ENCODE measurements at regions not wholly inside any gene's neighbourhood (a gene's known extent, or its start where the extent isn't known, plus 50 kb on each side); places are given as distances from the start of the nearest gene placed in this dataset.

DNA sequence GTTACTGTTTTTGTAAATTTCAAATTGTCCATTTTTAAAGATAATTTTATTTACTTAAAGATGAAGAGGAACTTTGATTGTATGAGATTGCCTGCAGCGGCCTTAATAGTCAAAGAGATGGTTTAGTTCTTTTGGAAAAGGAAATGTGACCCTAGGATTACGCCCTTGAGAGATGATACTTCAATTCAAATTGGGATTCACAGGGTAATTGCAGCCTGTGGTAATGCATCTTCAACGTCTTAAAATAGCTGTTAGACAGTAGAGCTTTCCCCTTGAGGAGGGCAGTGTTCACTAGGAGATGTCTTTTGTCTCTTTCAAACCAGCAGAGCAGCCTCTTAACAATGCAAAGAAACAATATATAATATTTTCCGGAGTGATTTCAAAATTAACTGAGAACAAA lies 127.1 kb downstream of the TAF11L14 start:
- DNase-seq (ENCODE audit: low spot score), result no peak

DNA sequence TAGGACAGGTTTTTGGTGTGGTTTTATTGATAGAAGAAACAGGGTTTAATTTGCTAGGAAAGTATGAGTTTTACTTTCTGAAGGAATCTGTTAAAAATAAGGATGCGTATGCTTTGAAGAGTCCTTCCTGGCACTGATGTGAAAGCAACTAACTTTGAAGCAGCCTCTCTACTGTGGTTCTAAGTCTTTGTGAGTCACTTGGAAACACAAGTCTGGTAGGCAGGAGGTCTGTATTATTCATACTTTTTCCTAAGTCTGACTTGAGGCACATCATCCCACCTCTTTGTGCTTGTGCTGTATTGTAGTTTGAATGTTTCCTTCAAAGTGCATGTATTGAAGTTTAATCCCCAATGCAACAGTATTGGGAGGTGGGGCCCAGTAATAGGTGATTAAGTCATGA lies 129.0 kb downstream of the TAF11L14 start:
- DNase-seq (ENCODE audit: low spot score), result no peak

DNA sequence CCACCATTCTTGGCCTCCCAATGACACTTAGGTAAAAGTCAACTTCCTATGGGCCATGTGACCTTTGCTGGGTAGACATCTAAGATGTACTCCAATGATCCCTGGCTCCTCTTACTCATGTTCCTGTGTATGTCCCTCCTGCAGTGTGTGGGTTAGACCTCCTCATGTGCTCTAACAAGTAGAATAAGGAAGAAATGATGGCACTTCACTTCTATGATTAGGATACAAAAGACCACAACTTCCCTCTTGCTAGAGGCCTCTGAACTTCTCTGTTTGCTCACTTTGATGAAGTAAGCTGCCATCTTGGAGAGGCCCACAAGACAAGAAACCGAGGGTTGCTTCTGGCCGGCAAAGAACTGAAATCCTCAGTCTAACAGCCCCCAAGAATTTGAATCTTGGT lies 131.8 kb downstream of the TAF11L14 start:
- no peak for DNase-seq (ENCODE audit: low spot score)

DNA sequence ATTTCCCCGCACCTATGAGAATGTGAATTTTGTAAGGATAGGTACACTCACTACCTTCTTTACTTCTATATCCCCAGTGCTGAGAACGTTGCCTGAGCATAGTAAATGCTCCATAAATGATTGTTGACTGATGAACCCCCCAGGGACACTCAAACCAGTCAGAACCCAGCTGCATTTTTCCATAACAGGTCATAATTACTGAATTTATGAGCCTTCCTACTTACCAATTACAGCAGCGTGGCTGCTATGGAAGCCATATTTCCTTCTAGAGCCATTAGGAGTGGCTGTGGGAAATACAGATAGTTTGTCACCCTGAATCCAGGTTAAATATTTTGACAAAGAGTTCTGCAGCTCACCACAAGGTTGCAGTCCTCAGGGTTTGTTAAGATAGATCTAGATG lies 135.0 kb downstream of the TAF11L14 start:
- DNase-seq (ENCODE audit: low spot score), result no peak

DNA sequence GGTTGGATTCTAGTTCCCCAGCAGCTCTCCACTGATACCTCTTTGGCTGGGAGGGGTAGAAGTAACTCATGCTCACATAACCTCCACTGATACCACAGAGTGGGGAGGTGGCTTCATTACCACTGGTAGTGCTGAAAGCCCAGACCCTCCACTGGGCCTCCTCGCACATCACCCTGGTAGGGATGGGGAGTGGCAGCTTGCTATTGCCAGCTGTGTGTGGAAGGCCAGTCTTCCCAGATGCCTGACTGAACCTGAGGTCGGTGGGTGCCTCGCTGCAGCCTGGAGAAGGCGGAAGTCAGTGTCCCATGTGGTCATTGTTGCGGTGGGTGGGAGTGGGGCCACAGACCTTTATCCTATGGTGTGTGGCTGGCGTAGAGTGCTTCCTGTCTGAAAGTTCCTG lies 138.0 kb downstream of the TAF11L14 start:
- DNase-seq (ENCODE audit: low spot score), result no peak

DNA sequence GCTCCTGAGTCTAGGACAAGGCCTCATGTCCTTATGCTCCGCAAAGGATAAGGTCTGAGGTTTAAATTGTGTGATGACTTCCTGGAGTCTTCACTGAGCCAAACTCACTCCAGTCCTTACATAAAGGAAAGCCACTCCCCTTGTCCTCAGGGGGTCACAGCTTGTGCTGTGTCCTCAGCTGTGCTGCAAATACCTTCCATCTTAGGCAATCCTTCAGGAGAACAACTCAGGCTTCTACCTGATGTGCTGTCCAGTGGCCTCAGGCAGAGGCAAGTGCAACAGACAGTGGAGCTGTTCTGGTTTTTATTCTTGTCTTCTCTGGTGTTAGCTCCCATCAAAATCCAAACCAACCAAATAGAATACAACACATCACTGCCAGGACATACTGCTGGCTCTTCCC lies 151.5 kb downstream of the TAF11L14 start:
- no peak for DNase-seq (ENCODE audit: low spot score)

DNA sequence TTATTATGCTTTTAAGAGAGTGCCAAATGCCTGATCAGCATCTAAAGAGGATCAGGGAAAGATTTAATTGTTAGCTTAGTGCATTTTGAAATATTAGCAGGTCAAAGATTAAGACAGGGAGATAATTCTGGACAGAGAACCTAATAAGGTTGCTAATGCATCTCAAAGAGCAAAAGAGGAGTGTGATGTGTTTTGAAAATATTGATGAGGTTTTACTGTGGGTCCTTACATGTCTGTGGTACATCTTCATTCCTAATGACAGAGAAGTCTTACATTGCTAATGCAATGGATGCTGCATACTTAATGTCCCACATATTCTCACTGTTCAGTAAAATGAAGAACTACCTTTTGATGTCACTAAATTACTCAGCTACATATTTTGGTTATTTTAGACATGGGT lies 154.1 kb downstream of the TAF11L14 start:
- no peak for DNase-seq (ENCODE audit: low spot score)

DNA sequence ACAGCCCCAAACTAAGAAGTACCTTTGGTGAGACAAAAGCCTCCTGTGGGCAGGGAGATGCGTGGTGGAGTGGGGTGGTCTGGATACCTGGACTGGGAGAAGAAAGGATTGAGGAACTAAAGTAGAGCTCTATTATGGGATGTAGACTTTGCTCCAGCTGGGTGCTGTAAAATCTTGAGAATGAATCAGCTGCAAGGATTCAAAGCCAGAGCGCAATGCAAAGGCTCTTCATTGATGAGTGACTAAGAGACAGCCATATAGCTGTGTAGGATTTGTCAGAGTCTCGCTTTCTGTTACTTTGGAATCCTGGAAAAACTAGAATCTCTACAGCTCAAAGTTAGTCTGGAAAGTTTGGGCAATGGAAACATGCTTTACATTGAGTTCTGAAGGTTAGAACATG lies 159.9 kb downstream of the TAF11L14 start:
- DNase-seq (ENCODE audit: low spot score), result no peak

DNA sequence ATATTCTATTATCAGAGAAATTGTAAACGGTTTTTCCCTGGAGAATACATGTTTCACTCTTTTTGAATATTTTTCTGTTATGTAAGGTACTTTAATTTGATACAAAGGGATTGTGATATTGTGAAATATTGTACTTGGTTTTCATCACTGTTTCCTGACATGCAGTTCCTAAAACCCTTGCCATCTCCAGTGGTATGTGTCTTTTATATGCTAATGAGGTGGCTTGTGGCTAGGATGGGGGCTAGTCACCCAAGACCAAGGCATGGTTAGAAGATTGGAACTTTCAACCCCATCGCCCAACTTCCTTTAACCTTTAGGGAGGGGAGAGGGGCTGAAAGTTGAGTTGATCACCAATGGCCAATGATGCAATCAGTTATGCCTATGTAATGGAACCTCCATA lies 160.6 kb downstream of the TAF11L14 start:
- no peak for DNase-seq (ENCODE audit: low spot score)

DNA sequence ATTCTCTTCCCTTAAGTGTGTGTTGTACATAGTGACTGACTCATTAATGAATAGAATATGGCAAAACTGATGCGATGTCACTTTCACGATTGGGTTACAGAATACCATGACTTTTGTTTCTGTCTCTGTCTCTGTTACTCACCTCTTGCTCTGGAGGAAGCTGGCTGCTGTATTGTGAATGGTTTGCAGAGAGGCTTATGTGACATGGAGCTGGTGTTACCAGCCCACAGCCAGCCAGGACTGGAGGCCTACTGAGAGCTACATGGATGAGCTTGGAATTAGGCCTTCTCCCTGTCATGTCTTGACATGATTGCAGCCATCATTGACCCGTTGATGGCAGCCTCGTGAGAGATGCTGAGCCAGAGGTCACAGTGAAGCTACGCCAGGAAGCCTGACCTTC lies 161.9 kb downstream of the TAF11L14 start:
- no peak for DNase-seq (ENCODE audit: low spot score)

DNA sequence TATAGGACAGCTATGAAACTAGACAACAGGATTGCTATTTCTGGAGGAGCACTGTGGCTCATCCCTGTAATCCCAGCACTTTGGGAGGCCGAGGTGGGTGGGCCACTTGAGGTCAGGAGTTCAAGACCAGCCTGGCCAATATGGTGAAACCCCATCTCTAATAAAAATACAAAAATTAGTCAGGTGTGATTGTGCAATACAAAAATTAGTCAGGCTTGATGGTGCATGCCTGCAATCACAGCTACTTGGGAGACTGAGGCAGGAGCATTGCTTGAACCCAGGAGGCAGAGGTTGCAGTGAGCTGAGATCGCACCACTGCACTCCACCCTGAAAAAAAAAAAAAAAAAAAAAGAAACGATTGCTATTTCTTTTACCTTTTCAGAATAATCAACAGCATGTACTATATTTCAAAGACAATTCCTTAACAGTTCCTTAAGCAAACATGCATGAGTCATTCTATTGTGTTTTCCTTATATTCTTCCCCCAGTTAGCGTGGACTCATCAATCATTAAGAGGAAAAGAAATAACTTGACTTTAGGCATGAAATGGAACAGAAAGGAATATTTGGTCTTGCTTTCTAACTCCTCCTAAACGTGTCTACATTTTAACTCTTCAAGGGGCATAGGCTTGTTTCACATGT lies 162.6 kb downstream of the TAF11L14 start:
- no peak for DNase-seq (ENCODE audit: low spot score)

DNA sequence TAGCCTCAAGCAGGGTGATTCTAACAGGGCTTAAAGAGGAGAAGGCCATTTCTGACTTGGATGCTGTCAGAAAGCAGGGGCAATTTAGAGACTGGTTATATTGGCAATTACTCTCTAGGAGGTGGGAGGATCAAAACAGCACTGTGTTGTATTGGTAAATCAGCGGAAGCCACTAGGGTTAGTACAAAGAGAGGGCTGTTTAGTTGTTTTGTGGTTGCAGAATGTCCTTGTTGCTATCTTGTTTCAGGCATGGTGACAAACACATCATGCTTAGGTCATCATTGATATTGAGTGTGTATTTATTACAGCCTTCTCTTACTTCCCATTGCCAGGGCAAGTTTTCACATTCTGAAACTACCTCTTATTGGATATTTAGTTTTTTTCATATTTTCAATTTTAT lies 165.3 kb downstream of the TAF11L14 start:
- DNase-seq (ENCODE audit: low spot score), result no peak

DNA sequence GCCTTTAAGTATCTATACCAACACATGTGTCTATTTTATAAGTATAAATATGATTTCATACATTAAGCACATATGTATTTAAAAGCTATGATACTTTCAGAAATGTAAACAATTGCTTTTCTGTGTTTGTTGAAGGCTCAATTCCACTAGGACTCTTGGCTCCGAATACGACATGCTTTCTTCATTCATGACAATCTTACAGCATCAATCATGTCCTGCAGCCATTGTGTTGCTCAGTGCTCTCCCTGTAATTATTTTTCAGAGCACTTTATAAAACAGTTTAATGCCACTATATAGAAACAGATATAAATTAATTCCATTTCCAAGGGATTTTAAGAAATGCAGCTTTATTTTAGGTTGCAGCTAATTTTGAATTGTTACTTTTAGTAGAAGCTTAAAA lies 167.3 kb downstream of the TAF11L14 start:
- DNase-seq (ENCODE audit: low spot score), result no peak

DNA sequence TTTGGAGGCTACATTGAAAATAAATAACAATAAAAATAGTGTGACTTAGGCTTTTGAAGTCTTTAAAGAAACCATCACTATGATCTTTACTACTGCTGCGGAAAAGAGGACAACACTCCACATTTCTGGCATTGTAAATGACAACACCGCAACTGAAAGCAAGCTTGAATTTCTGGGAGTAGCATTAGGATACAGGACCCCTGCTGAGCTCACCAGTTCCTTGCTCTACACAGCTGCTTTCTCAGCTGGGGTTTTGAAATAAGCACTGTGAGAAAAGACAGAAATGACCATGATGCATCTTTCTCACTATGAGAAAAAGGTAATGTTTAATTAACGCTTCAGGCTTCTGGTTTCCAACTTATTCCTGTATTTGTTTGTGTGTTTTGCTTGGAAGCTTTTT lies 168.0 kb downstream of the TAF11L14 start:
- DNase-seq (ENCODE audit: low spot score), result no peak

DNA sequence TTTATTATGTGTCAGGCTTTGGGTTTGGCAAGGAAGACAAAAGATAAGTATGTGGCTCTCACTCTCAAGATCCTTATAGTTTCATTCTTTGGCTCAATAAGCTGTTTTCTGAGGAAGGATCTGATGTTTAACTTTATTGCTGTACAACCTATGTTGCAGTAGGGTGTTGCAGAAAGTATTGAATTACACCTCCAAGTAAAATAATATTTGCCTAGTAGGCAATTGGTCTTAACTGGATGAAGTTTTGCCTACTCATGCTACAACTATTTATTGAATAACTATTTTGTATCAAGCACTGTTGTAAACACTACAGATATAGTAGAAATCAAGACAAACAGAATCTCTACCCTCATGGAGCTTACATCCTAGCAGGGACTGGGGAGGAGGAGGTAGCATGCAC lies 169.7 kb downstream of the TAF11L14 start:
- no peak for DNase-seq (ENCODE audit: low spot score)

DNA sequence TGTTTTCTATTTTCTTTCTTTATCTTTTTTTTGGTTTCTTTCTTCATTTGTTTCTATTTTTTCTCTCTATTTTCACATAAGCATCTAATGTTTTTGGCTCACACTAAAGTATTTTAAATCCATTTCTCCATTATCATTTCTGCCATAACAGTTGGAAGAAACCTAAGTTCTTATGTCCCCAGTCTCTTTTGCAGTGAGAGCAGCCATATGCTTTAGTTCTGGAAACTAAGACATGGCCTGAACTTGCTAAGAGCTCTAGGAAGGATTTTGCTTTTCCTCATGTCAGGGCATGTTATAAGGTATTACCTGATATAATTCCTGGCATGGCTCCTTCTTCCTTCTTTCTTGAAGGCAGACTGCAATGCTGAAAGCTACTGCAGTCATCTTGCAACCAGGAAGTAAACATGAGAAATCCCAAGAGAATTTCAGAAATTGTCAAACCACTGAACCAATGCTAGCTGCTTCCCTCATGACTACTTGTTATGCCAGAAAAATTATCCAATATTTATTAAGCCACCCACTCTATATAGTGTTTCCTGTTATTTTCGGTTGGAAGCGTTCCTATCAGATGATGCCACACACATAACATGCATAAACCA lies 171.1 kb downstream of the TAF11L14 start:
- no peak for DNase-seq (ENCODE audit: low spot score)

DNA sequence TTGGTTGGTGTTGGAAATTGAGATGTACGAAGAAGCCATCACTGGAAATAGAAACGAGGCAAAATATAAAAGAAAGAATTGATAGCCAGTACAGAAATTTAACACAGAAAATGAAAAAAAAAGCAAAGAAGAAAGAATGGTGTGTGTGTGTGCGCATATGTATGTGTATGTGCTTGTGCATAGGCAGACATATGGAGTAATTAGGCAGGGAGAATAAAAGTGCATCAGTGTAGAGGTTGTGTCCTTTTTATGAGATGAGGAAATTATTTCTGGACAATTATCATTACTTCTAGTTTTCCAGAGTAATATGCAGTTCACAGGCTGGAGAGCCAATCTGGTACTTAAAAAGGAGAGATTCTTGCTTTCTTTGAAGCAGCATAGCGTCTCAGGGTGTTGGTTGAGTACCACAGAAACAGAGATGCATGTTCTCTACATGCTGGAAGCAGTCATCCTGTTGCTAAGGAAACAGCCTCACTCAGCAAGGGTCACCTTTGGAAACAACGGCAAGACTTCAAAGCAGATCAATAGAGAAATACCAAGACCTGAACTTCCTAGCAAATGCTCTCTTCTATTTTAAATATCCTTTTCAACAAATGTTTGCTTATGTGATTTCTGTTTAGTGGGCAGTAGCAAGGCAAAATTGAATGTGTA lies 172.7 kb downstream of the TAF11L14 start:
- DNase-seq (ENCODE audit: low spot score), result no peak

DNA sequence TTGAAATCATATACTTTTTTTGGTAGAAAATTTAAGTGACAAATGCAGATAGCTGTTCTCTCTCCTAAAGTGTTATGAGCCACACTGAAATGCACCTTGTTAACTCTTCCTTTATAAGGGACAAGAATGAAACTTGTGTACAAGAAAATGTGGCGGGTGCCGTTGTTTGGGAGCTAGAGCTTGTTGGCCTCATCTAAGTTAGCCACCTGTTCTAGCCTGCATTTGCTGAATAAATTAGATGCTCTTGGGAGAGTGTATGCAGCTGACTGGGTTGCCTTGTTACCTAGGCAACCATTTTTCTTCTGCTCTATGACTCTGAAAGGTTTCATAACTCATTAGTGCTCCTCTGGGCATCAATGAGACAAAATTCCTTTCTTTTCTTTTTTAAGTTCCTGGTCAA lies 174.3 kb downstream of the TAF11L14 start:
- DNase-seq (ENCODE audit: low spot score), result no peak

DNA sequence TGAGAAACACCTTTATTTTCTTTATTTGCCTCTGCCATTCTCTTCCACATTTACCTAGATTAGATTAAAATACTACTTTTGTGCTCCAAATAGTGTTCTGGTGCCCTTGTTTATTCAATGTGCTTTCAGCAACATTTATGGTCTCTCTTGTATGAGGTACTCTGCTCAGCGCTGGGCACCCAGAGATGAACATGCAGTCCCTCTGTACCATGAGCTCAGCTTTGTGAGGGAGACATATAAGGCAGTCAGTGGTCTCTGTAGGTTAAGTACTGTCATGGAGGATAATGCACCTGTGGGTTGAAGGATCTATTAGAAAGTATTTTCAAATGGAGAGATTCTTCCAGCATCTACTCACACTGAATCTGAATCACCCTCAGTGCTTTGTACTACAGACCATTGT lies 176.5 kb downstream of the TAF11L14 start:
- no peak for DNase-seq (ENCODE audit: low spot score)

DNA sequence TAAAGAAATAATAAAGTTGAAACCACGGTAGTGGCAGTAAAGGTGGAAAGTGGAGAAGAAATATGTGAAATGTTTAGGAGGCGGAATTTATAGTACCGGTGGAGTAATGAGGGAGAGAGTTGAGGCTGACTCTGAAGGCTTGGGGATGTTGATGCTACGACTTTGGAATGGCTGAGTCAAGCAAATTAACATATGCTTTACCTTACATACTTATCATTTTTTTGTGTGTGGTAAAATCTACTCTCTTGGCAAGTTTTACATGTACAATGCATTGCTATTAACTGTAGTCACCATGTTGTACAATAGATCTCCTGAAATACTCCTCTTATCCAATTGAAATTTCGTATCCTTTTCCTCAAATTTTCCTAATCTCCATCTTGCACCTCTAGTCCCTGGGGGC lies 179.0 kb downstream of the TAF11L14 start:
- DNase-seq (ENCODE audit: low spot score), result no peak

DNA sequence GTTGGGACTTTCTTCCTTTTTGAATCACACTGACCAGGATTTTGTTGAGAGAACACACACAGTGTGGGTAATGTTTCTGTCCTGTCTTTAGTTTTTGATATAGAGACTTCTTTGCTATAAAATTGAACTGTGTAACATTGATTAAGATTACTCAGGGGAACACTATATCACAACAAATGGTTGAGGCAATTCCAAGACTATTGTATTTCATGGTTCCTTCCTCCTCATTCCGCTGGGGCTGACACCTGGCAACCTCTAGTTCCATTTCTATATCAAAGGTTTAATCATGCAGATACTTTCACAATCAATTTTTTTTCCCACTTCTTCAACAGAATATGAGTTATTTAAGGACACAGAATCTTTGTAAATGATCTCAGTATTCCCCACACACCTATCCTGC lies 182.2 kb downstream of the TAF11L14 start:
- no peak for DNase-seq (ENCODE audit: low spot score)

DNA sequence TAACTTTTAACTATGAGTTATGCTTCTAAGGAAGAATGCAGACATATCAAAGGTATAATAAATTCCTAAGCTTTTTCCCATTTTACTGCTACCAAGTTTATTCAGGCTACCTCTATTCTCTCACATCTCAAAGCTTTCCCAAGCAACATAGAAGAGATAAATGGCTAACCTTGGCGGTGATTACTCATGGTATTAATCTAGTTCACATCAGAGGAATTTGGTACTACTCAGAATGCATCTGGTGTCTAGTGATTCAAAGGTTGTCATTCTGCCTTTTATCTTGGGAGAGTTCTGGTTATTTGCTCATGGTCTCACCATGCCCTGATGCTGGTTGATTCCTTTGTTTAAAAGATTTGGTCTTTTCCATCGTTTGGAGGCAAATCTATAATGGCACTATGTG lies 182.7 kb downstream of the TAF11L14 start:
- no peak for DNase-seq (ENCODE audit: low spot score)

DNA sequence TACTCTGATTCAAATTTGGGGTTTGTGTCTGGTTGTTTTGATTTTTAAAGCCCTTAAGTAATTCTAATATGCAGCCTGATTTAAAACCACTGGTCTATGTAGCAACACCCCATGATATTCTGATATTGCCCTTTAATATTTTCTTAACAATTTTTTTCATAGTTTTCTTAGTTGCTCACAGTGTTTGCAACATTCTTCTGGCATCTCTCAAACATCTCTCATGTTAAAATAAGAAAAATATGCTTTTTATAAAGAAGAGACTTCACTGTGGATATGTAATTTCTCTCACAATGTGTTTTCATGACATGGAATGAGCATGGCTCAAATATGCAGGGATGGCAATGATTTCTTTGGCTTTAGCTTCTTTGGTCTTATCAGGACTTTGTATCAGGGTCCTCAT lies 183.7 kb downstream of the TAF11L14 start:
- no peak for DNase-seq (ENCODE audit: low spot score)

DNA sequence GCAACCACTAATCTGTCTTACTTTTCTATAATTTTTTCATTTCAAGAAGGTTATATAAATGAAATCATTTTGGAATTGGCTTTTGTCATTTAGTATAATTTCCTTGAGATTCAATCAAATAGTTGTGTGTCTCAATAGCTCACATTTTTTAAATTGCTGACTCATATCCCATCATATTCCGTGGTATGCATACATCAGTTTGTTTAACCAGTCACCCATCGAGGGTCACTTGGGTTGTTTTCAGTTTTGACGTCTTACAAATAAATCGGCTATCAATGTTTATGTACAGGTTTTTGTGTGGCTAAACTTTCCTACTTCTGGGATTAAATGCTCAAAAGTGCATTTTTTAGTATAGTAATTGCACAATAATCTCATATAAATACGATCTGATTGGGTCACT lies 185.5 kb downstream of the TAF11L14 start:
- DNase-seq (ENCODE audit: low spot score), result no peak

Measured in GM03348 (cell line).